OCI-LY3 (cell line): ENCODE measurements at regions not wholly inside any gene's neighbourhood (a gene's known extent, or its start where the extent isn't known, plus 50 kb on each side); places are given as distances from the start of the nearest gene placed in this dataset.
"Not testable (repeated sequence)": the region's sequence is repeated elsewhere in the genome, so short reads cannot be mapped to it uniquely, and the experiment has no call there.

Experiments
- H2AFZ ChIP-seq: fragments of 200-600, 300-600 bp; shearing (Covaris generic); 2 replicates; pipeline ENCODE4 v1.6.0; 2014; ENCODE audit warnings: antibody characterized with exemption, low read depth, low read length
- H3K27ac ChIP-seq: fragments of 200-600, 300-600 bp; sonication (generic); 2 replicates; pipeline ENCODE4 v1.5.1; 2014; ENCODE audit warnings: mild to moderate bottlenecking, low read length, moderate library complexity, mixed read lengths
- H3K27me3 ChIP-seq: fragments of 200-600, 300-600 bp; sonication (generic); 2 replicates; pipeline ENCODE4 v1.6.1; 2014; ENCODE audit warnings: low read depth, low read length, mixed read lengths
- H3K36me3 ChIP-seq: fragments of 200-600, 300-600 bp; sonication (generic); replicated peaks from 2 replicates; pipeline ENCODE3; 2014; ENCODE audit warnings: low read depth, low read length, mixed read lengths
- H3K4me1 ChIP-seq: fragments of 300-600, 200-600 bp; sonication (generic); 2 replicates; pipeline ENCODE4 v1.6.1; 2014; ENCODE audit warnings: low read length, mixed read lengths
- H3K4me2 ChIP-seq: fragments of 200-600, 300-600 bp; sonication (generic); 2 replicates; pipeline ENCODE4 v1.6.1; 2014; ENCODE audit warnings: low read length, mixed read lengths
- H3K4me3 ChIP-seq: fragments of 300-600, 200-600 bp; sonication (generic); 2 replicates; pipeline ENCODE4 v1.5.1; 2014; ENCODE audit warnings: antibody characterized with exemption, mild to moderate bottlenecking, low read length, moderate library complexity
- H3K79me2 ChIP-seq: fragments of 300-600, 200-600 bp; shearing (Covaris generic); 2 replicates; pipeline ENCODE4 v1.6.1; 2014; ENCODE audit warnings: mild to moderate bottlenecking, low read length, mixed read lengths
- H3K9ac ChIP-seq: fragments of 300-600, 200-600 bp; shearing (Covaris generic); 2 replicates; pipeline ENCODE4 v1.6.0; 2014; ENCODE audit warnings: mild to moderate bottlenecking, low read length, moderate library complexity
- H3K9me3 ChIP-seq: fragments of 200-600, 300-600 bp; shearing (Covaris generic); 2 replicates; pipeline ENCODE4 v1.6.1; 2014; ENCODE audit warnings: low read length, mixed read lengths; ENCODE audit not compliant: insufficient read depth
- H4K20me1 ChIP-seq: fragments of 200-600, 300-600 bp; sonication (generic); 2 replicates; pipeline ENCODE4 v1.6.1; 2016; ENCODE audit warnings: low read length, mixed read lengths; ENCODE audit not compliant: insufficient read depth
- CTCF ChIP-seq: fragments of 200-600, 300-600 bp; sonication (generic); IDR thresholded peaks from 2 replicates; pipeline ENCODE4 v1.5.1; 2014; ENCODE audit warnings: antibody characterized with exemption, low read length, low read depth
- EZH2phosphoT487 ChIP-seq: fragments of 200-600 bp; shearing (Covaris generic); IDR thresholded peaks from 2 replicates; pipeline ENCODE4 v1.6.1; 2018; ENCODE audit warnings: antibody characterized with exemption, mixed run types, low read depth

DNA sequence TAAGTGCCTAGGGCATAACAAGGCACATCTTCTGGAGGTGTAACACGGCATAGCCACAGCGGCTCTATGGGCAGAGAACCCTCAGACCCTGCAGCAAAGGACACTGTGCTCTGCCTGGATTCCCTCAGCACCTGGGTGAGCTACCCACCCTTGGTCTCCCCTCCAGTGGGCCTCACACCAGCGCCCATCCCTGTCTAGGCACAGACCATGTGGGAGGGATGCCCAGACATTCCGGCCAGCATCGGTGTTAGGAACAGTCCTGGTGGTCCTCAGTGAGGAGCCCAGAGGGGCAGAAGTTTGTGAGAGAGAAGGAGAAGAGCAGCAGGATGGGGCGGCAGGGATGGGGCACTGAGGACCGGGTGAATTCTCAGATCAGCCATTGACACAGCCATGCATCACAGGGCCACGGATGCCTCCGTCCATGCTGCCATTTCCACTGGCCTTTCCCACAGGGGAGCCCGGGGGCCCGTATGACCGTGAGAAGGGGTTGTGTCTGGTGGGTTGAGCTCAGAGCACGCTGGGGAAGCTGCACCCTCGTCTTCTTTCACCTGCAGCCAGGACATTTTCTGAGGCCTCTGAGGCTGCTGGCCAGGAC is 282.7 kb upstream of the SFSWAP start:
- no peak for TF ChIP-seq CTCF
- no peak for TF ChIP-seq EZH2phosphoT487
- Histone ChIP-seq H4K20me1 (no peaks in the 10 kb centered on the region), H3K9ac (no peak overlapping the region)

DNA sequence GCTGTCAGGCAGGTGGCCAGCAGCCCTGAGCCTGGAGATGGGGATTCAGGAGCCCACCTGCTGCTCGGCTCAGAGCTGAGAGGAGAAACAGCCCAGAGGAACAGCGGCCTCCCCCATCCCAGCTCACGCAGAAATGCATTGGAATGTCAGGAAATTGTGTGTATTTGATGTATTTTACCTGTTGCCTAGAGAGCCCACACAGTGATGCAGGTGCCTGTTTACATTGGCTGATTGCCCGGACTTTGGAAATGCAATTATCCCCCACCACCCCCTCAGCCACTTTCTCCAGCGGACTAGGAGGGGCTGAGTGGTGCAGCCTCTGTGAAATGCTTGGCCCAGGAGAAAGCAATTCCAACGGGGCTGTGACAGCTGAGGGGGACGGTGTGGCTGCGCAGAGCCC is 281.7 kb upstream of the SFSWAP start:
- H4K20me1 ChIP-seq, H3K27ac ChIP-seq, H3K9ac ChIP-seq, H3K27me3 ChIP-seq, H3K4me2 ChIP-seq, H3K9me3 ChIP-seq, H2AFZ ChIP-seq, H3K4me1 ChIP-seq, H3K79me2 ChIP-seq, H3K36me3 ChIP-seq, H3K4me3 ChIP-seq: not testable (repeated sequence)

More for the DNA sequence above, 282.7 kb upstream of the SFSWAP start:
- Histone ChIP-seq H3K4me1 (peaks cover 10% of the 10 kb centered on the region), H3K4me3 (no peak overlapping the region), H2AFZ (no peak overlapping the region), H3K36me3 (peaks cover 2% of the 10 kb centered on the region), H3K27me3 (no peaks in the 10 kb centered on the region), H3K27ac (no peak overlapping the region), H3K4me2 (no peak overlapping the region), H3K9me3 (0 out of 2 replicates have a peak, but pooled peaks cover 5% of the 10 kb centered on the region), H3K79me2 (no peaks in the 10 kb centered on the region)

DNA sequence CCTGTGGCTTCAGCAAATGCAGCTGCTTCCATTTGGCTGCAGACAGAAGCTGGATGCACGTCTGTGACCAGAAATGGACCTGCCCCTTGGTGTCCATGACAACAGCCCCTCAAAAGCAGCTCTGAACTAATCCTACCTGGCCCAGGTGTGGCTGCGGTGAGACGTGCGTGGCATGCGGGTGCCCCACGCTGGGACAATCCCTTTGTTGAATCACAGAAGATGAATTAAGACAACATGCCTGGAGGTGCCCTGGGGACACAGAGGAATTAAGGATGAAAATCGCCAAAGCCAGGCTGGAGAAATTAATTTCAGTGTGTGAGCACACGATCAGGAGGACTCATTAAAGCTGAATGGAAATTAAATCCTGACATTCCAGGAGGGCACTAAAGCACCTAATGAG is 281.2 kb upstream of the SFSWAP start:
- not testable (repeated sequence) for H3K4me2 ChIP-seq, H3K27ac ChIP-seq, H3K9me3 ChIP-seq, H3K79me2 ChIP-seq, H2AFZ ChIP-seq, H4K20me1 ChIP-seq, H3K4me3 ChIP-seq, H3K36me3 ChIP-seq, H3K27me3 ChIP-seq, H3K9ac ChIP-seq
- peaks cover 12% of the 10 kb centered on the region for H3K4me1 ChIP-seq

DNA sequence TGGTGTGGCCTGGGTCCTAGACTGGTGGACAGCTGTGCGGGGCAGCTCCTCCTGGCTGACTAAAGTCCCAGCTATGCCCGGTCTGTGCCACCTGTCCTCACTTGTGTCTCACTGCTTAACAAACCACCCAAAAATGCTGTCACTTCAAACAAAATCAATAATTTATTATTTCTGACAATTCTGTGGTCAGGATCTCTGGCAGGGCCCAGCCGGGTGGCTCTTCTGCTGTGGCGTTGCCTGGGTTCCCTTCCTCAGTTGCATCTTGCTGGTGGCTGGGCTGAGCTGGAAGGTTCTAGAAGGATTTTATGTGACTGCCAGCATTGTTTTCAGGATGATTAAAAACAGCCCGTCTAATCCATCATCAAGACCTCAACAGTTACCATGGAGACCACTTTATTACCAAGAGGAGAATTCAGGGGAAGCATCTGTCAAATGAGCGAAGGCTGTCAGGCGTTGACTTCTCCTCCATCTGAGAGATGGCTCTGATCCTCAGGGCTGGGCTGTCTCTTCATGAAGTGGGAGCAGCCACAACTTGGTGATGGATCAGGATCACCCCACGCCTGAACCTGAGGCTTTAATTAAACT is 280.6 kb upstream of the SFSWAP start:
- H3K27me3 ChIP-seq, result no peaks in the 10 kb centered on the region
- no peak overlapping the region for H3K9ac ChIP-seq
- no peak for TF ChIP-seq CTCF
- TF ChIP-seq EZH2phosphoT487, result no peak
- no peaks in the 10 kb centered on the region for H3K79me2 ChIP-seq
- no peaks in the 10 kb centered on the region for H3K36me3 ChIP-seq
- H3K4me3 ChIP-seq, result no peak overlapping the region
- no peak overlapping the region for H3K4me2 ChIP-seq
- H2AFZ ChIP-seq, result no peak overlapping the region
- peaks cover 12% of the 10 kb centered on the region for H3K4me1 ChIP-seq
- no peaks in the 10 kb centered on the region for H3K9me3 ChIP-seq
- H3K27ac ChIP-seq, result no peak overlapping the region
- no peaks in the 10 kb centered on the region for H4K20me1 ChIP-seq

DNA sequence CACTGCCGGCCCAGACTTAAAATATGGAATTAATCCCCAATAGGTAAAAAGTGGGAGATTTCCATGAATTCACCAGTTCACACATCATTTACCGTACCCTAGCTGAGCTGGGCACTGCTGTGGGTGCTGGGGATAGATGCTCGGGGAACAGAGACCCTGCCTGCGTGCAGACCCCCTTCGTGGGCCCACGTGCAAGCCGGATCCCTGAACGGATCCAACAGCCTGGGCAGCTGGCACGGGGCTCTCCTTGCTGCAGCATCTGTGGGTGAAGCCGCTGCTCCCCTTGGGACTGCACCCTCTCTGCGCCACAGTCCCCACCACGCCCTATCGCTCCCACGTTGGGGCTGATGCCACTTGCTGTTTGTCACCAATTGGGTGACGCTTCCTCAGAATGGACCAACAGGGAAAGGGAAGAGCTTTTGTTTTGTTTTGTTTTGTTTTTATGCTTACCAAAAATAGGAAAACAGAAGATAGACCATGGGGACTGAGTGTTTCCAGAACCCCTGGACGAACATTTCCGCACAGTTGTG is 279.7 kb upstream of the SFSWAP start:
- peaks cover 12% of the 10 kb centered on the region for H3K4me1 ChIP-seq
- H3K79me2 ChIP-seq, H3K36me3 ChIP-seq, H2AFZ ChIP-seq, H4K20me1 ChIP-seq, H3K4me3 ChIP-seq, H3K9me3 ChIP-seq, H3K9ac ChIP-seq, H3K27ac ChIP-seq, H3K4me2 ChIP-seq, H3K27me3 ChIP-seq: not testable (repeated sequence)
